HEK293 (cell line): ENCODE measurements at regions not wholly inside any gene's neighbourhood (a gene's known extent, or its start where the extent isn't known, plus 50 kb on each side); places are given as distances from the start of the nearest gene placed in this dataset.

Experiments used
- CTCF ChIP-seq: fragments of 450-650 bp; formaldehyde crosslinking; IDR thresholded peaks from 2 replicates; pipeline ENCODE4 v1.5.1; 2016; ENCODE audit warnings: missing biosample characterization, missing genetic modification characterization
- GFI1B ChIP-seq: fragments of 450-650 bp; formaldehyde crosslinking; IDR thresholded peaks from 2 replicates; pipeline ENCODE4 v1.5.1; 2016; ENCODE audit warnings: missing biosample characterization, missing genetic modification characterization
- KLF7 ChIP-seq: fragments of 450-650 bp; formaldehyde crosslinking; IDR thresholded peaks from 2 replicates; pipeline ENCODE4 v1.5.1; 2016; ENCODE audit warnings: missing biosample characterization, missing genetic modification characterization, borderline replicate concordance
- PRDM10 ChIP-seq: fragments of 450-650 bp; formaldehyde crosslinking; IDR thresholded peaks from 2 replicates; pipeline ENCODE4 v1.5.1; 2016; ENCODE audit warnings: missing biosample characterization, missing genetic modification characterization
- PRDM4 ChIP-seq: fragments of 450-650 bp; formaldehyde crosslinking; IDR thresholded peaks from 2 replicates; pipeline ENCODE4 v1.5.1; 2017; ENCODE audit warnings: missing biosample characterization, missing genetic modification characterization
- RBAK ChIP-seq: fragments of 450-650 bp; formaldehyde crosslinking; IDR thresholded peaks from 2 replicates; pipeline ENCODE4 v1.5.1; 2016; ENCODE audit warnings: missing biosample characterization, missing genetic modification characterization
- SCRT2 ChIP-seq: fragments of 450-650 bp; formaldehyde crosslinking; IDR thresholded peaks from 2 replicates; pipeline ENCODE4 v1.5.1; 2016; ENCODE audit warnings: missing biosample characterization, missing genetic modification characterization
- YY2 ChIP-seq: fragments of 450-650 bp; formaldehyde crosslinking; IDR thresholded peaks from 2 replicates; pipeline ENCODE4 v1.5.1; 2016; ENCODE audit warnings: missing biosample characterization, missing genetic modification characterization
- ZBTB44 ChIP-seq: fragments of 450-650 bp; IDR thresholded peaks from 2 replicates; pipeline ENCODE4 v1.5.1; 2018; ENCODE audit warnings: missing biosample characterization, mild to moderate bottlenecking, missing genetic modification characterization
- ZNF202 ChIP-seq: fragments of 450-650 bp; formaldehyde crosslinking; IDR thresholded peaks from 2 replicates; pipeline ENCODE4 v1.5.1; 2016; ENCODE audit warnings: missing biosample characterization, missing genetic modification characterization, borderline replicate concordance
- ZNF211 ChIP-seq: fragments of 450-650 bp; formaldehyde crosslinking; IDR thresholded peaks from 2 replicates; pipeline ENCODE4 v1.5.1; 2016; ENCODE audit warnings: low read depth, missing biosample characterization, missing genetic modification characterization
- ZNF514 ChIP-seq: fragments of 450-650 bp; formaldehyde crosslinking; IDR thresholded peaks from 2 replicates; pipeline ENCODE4 v1.5.1; 2016; ENCODE audit warnings: missing biosample characterization, missing genetic modification characterization
- ZNF600 ChIP-seq: fragments of 450-650 bp; formaldehyde crosslinking; IDR thresholded peaks from 2 replicates; pipeline ENCODE4 v1.5.1; 2016; ENCODE audit warnings: missing biosample characterization, missing genetic modification characterization
- ZNF645 ChIP-seq: fragments of 450-650 bp; formaldehyde crosslinking; IDR thresholded peaks from 2 replicates; pipeline ENCODE4; 2016; ENCODE audit warnings: missing biosample characterization, missing genetic modification characterization
- ZNF692 ChIP-seq: fragments of 450-650 bp; formaldehyde crosslinking; IDR thresholded peaks from 2 replicates; pipeline ENCODE4 v1.5.1; 2016; ENCODE audit warnings: missing biosample characterization, missing genetic modification characterization

- TF ChIP-seq ZNF514 (no peak), ZNF211 (tag by site-specific recombination) (no peak), PRDM10 (tag by site-specific recombination) (0 out of 2 replicates have a peak, but pooled peaks have one; percentile 16), RBAK (tag by site-specific recombination) (no peak), ZNF692 (tag by site-specific recombination) (no peak), KLF7 (no peak), CTCF (tag by site-specific recombination) (no peak), ZNF645 (tag by site-specific recombination) (no peak), ZNF202 (tag by site-specific recombination) (no peak), GFI1B (no peak), YY2 (tag by site-specific recombination) (no peak), ZNF600 (no peak), PRDM4 (peak; percentile 66; the same call in 1 of the 2 replicates), ZBTB44 (tag by site-specific recombination) (no peak), SCRT2 (tag by site-specific recombination) (no peak)
Observed at GRCh38 chr6:8182902-8183665, 80.7 kb upstream of the EEF1E1 start (continued).
